Thyroid gland (tissue), 4 donors: ENCODE measurements at regions not wholly inside any gene's neighbourhood (a gene's known extent, or its start where the extent isn't known, plus 50 kb on each side); places are given as distances from the start of the nearest gene placed in this dataset.

Experiments used
- DNase-seq, 2 donors: peaks; one replicate each; pipeline ENCODE4 v3.0.0-alpha.2; 2019
- H3K27ac ChIP-seq, 3 donors: fragments of 200-600 bp; sonication (generic); 1 replicate in 2 of 3; 2 replicates in 1 of 3; pipeline ENCODE4 v1.5.1; 2016 to 2019; ENCODE audit warnings: mild to moderate bottlenecking in 1 of 3, moderate library complexity in 1 of 3
- H3K27me3 ChIP-seq: fragments of 200-600 bp; sonication (generic); one replicate; pipeline ENCODE4 v1.5.1; 2019
- H3K36me3 ChIP-seq, 2 donors: fragments of 200-600 bp; sonication (generic); one replicate each; pipeline ENCODE4 v1.5.1; 2016 to 2019
- H3K4me1 ChIP-seq, 2 donors: fragments of 200-600 bp; sonication (generic); one replicate each; pipeline ENCODE4 v1.5.1; 2017 to 2019
- H3K4me3 ChIP-seq, 3 donors: fragments of 200-600 bp; sonication (generic); replicated peaks in 1 of 3; 1 replicate in 2 of 3; 2 replicates in 1 of 3; pipeline ENCODE4 v1.5.1; 2016; ENCODE audit warnings: mild to moderate bottlenecking in 1 of 3
- H3K9me3 ChIP-seq: fragments of 200-600 bp; sonication (generic); one replicate; pipeline ENCODE4 v1.5.1; 2017
- CTCF ChIP-seq, 6 experiments: fragments of 200-600 bp in 3 of 6; fragments of 450-650 bp in 3 of 6; sonication (generic) in 3 of 6; IDR thresholded peaks; one replicate each; pipeline ENCODE4 v1.5.1; 2016 to 2019; ENCODE audit warnings: antibody characterized with exemption in 6 of 6, mild to moderate bottlenecking in 2 of 6, inconsistent platforms in 1 of 6, moderate library complexity in 1 of 6
- POLR2A ChIP-seq, 2 donors: fragments of 450-650 bp; IDR thresholded peaks; one replicate each; pipeline ENCODE4 v1.6.1; 2017; ENCODE audit warnings: antibody characterized with exemption in 2 of 2, mild to moderate bottlenecking in 2 of 2, moderate library complexity in 1 of 2
- WGBS, 2 donors: methylation state at CpG; one replicate each; pipeline ENCODE4 v1.1.5; 2017; 5-methylcytosine and 5-hydroxymethylcytosine counted together
- intact Hi-C: fragments of 100-400 bp; cut with DNase I; formaldehyde crosslinking; loops from one replicate; pipeline ENCODE4 v1.15.1; 2023

DNA sequence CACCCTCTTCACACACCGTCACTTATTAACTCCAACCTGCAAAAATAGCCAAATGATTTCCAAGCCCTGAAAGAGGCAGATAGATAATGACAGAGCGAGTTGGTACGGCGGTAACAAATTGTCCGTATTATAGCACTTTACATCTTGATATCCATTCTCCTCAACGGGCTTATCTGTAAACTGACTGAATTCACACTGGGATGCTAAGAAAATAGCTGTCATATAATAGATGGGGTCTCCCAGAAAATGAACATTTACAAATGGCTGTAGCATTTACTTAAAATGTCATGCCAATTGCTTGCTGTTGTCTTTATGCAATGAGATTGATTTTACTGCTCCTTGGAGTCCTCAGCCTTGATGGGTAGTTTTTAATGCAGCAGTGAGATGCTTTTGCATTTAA is 225.8 kb upstream of the SDK2 start:
- intact Hi-C loops, result no loop called here
- DNase-seq, result no peak
- no peak overlapping the region for H3K4me3 ChIP-seq
- TF ChIP-seq POLR2A (IDR thresholded peaks at IDR 0.05) (no peak), CTCF (IDR thresholded peaks at IDR 0.05) (no peak)
- H3K27me3 ChIP-seq, result no peaks in the 10 kb centered on the region
- H3K36me3 ChIP-seq, result no peaks in the 10 kb centered on the region
- H3K9me3 ChIP-seq, result no peaks in the 10 kb centered on the region
- no peaks in the 10 kb centered on the region for H3K4me1 ChIP-seq
- 80 to 82% methylated on average over 6 of the region's 6 CpGs for WGBS, 2 donors
- H3K27ac ChIP-seq, result no peak overlapping the region

- no peaks in the 10 kb centered on the region for H3K9me3 ChIP-seq
- no peaks in the 10 kb centered on the region for H3K36me3 ChIP-seq
- no peak for DNase-seq
- WGBS, 2 donors, result 85 to 89% methylated on average over 1 of the region's 1 CpG
- no peak overlapping the region for H3K27ac ChIP-seq
- no peak overlapping the region for H3K4me3 ChIP-seq
- H3K27me3 ChIP-seq, result no peaks in the 10 kb centered on the region
- H3K4me1 ChIP-seq, result no peaks in the 10 kb centered on the region
- TF ChIP-seq CTCF (IDR thresholded peaks at IDR 0.05), result no peak
- TF ChIP-seq POLR2A (IDR thresholded peaks at IDR 0.05), result no peak
- intact Hi-C loops, result no loop called here
Measured at GRCh38 chr17:73870473-73870872, 226.2 kb upstream of the SDK2 start.

GRCh38 chr17:73872816-73873215 is 228.6 kb upstream of the SDK2 start:
- 62 to 67% methylated on average over 3 of the region's 3 CpGs for WGBS, 2 donors
- H3K27me3 ChIP-seq, result no peaks in the 10 kb centered on the region
- H3K4me3 ChIP-seq, result no peak overlapping the region
- H3K36me3 ChIP-seq, result no peaks in the 10 kb centered on the region
- H3K4me1 ChIP-seq, result no peaks in the 10 kb centered on the region
- DNase-seq, result no peak
- H3K27ac ChIP-seq, result no peak overlapping the region
- intact Hi-C loops, result no loop called here
- no peaks in the 10 kb centered on the region for H3K9me3 ChIP-seq
- TF ChIP-seq POLR2A (IDR thresholded peaks at IDR 0.05), result no peak
- TF ChIP-seq CTCF (IDR thresholded peaks at IDR 0.05), result no peak

- DNase-seq, result no peak
- Histone ChIP-seq H3K27me3 (no peaks in the 10 kb centered on the region), H3K27ac (no peak overlapping the region), H3K9me3 (no peaks in the 10 kb centered on the region), H3K36me3 (no peaks in the 10 kb centered on the region), H3K4me3 (no peak overlapping the region), H3K4me1 (no peaks in the 10 kb centered on the region)
- 83 to 87% methylated on average over 6 of the region's 6 CpGs for WGBS, 2 donors
- TF ChIP-seq CTCF (IDR thresholded peaks at IDR 0.05) (no peak), POLR2A (IDR thresholded peaks at IDR 0.05) (no peak)
- intact Hi-C loops, result no loop called here
Measured at GRCh38 chr17:73874008-73874720, 229.9 kb upstream of the SDK2 start.

GRCh38 chr17:73875346-73875745 is 231.1 kb upstream of the SDK2 start:
- H3K27ac ChIP-seq, result no peak overlapping the region
- TF ChIP-seq POLR2A (IDR thresholded peaks at IDR 0.05), result no peak
- no peak for TF ChIP-seq CTCF (IDR thresholded peaks at IDR 0.05)
- no peaks in the 10 kb centered on the region for H3K36me3 ChIP-seq
- DNase-seq, result no peak
- WGBS, 2 donors, result 42 to 43% methylated on average over 3 of the region's 3 CpGs
- H3K4me1 ChIP-seq, result no peaks in the 10 kb centered on the region
- no peaks in the 10 kb centered on the region for H3K9me3 ChIP-seq
- intact Hi-C loops, result no loop called here
- H3K4me3 ChIP-seq, result no peak overlapping the region
- no peaks in the 10 kb centered on the region for H3K27me3 ChIP-seq
